ENCODE measurements at regions not wholly inside any gene's neighbourhood (a gene's known extent, or its start where the extent isn't known, plus 50 kb on each side); places are given as distances from the start of the nearest gene placed in this dataset.
"Not testable (repeated sequence)": the region's sequence is repeated elsewhere in the genome, so short reads cannot be mapped to it uniquely, and the experiment has no call there.

DNA sequence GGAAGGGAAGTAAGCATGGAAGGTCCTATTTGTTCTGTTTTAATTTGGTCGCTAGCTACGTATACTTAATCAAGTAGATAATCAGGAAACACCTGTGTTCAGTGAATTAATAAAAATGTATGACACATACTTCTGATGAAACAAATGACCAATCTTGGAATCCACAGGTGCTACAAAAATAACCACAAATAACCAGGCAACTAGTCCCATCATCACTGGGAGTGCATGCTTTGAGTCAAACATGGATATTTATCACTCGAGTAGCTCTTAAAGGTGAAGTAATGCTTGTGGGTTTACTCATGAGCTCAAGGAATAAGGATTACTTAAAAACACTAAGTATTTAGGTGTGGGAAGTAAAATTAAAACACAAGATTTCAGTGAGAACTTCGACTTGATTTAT, 285.6 kb upstream of the ID4 start:
- Mint-ChIP-seq H3K36me3 (no peaks in the 10 kb centered on the region), H3K4me1 (no peaks in the 10 kb centered on the region), H3K9me3 (no peaks in the 10 kb centered on the region), H3K4me3 (no peak overlapping the region), H3K27me3 (no peaks in the 10 kb centered on the region), H3K27ac (no peak overlapping the region)
- no peak for ATAC-seq

DNA sequence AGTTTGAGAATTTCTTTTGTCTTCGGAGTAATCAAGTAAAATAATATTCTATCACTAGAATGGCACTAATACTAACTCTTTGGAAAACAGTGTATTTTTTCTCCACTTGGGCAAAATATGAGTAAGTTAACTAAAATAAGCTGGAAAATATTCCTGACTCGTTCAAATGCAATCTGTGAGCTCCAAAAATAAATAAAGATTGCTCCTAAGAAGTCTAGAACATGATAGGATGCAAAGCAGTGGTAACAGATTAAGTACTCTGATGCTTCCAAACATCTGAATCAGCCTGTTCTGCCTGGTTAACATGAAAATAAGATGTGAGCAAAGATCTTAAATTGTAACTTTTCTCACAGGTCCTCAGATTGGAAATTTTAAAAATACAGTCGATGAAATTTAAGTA, 285.1 kb upstream of the ID4 start:
- H3K9me3 Mint-ChIP-seq = no peaks in the 10 kb centered on the region
- no peaks in the 10 kb centered on the region for H3K4me1 Mint-ChIP-seq
- no peaks in the 10 kb centered on the region for H3K36me3 Mint-ChIP-seq
- ATAC-seq = no peak
- H3K4me3 Mint-ChIP-seq = no peak overlapping the region
- H3K27ac Mint-ChIP-seq = no peak overlapping the region
- H3K27me3 Mint-ChIP-seq = no peaks in the 10 kb centered on the region

DNA sequence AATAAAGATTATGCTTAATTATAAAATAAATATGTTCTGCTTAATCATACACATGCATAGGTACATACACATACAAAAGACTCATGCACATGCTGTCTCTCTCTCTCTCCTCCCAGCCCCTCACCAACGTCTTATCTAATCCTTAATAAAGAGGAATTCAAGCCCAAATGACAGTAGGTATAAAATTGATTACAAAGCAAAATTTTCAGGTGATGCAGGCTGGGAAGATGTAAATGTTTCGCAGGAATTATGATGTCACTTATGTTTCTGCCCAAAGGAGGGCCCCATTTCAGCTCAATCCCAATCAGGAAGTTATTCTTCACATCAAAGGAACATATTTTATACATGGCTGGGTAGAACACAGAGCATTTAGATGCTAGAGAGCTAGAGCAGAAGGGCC, 284.6 kb upstream of the ID4 start:
- H3K36me3 Mint-ChIP-seq = no peaks in the 10 kb centered on the region
- H3K27me3 Mint-ChIP-seq = no peaks in the 10 kb centered on the region
- no peaks in the 10 kb centered on the region for H3K4me1 Mint-ChIP-seq
- no peak for ATAC-seq
- H3K9me3 Mint-ChIP-seq = no peaks in the 10 kb centered on the region
- H3K27ac Mint-ChIP-seq = no peak overlapping the region
- H3K4me3 Mint-ChIP-seq = no peak overlapping the region

DNA sequence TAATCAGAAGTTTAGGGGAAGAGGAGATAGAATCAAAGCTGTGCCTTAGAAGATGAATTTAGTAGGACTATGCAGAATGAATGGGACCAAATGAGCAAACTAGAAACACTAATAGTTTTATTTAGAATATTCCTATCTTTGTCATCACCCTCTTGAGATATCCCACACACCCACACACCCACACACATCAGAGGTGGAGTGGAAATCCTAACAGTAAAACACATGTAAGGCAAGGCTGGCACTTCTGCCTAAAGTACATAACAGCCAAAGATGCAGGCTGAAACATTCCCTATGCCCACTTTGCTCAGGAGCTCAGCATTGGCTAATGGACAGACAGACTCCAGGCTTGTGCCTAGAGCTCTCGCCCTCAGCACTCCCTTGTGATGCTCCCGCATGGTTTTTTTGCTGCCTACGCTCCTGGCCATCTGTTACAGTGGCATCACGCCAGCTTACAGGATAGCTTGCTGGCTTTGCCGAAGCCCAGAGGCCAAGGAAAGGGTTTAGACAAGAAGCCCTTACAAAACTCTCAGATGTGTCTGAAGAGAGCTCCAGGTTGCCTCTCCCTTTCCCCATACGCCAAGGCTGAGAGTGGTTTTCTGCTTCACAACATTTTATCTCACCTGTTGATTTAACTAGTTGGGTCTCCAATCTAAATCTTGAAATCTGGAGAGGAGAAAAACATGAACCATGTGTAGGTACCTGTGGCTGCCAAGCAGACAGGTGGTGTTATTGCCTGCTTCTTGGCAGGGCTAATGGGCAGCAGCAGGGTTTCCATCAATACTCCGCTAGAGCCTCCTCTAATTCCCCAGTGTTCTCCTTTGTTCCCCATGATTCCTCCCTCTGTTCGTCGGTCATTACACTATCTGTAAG, 282.6 kb upstream of the ID4 start:
- Mint-ChIP-seq H3K4me3 (no peak overlapping the region), H3K27ac (no peak overlapping the region), H3K36me3 (no peaks in the 10 kb centered on the region), H3K4me1 (no peaks in the 10 kb centered on the region), H3K27me3 (no peaks in the 10 kb centered on the region), H3K9me3 (peaks cover 3% of the 10 kb centered on the region)
- ATAC-seq = no peak

DNA sequence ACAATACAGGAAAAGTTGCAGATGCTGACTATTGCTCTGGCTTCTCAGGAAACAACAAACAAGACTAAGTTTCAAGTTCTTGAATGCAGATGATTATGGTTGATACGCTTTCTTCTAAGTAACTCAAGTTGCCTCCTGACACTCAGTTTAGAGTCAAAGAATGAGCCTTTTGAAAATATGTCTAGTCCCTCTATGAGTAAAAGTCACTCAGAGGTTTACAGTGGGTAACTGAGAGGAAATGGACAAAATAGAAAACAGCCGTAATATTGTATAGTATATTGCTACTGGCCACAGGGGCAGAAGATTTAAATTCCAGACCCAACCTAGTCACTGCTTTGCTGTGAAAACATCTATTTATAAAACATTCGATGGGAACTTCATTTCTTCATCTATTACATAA, 280.0 kb upstream of the ID4 start:
- H3K27ac Mint-ChIP-seq = no peak overlapping the region
- no peak for ATAC-seq
- no peaks in the 10 kb centered on the region for H3K36me3 Mint-ChIP-seq
- no peaks in the 10 kb centered on the region for H3K4me1 Mint-ChIP-seq
- no peaks in the 10 kb centered on the region for H3K27me3 Mint-ChIP-seq
- H3K9me3 Mint-ChIP-seq = peaks cover 3% of the 10 kb centered on the region
- H3K4me3 Mint-ChIP-seq = no peak overlapping the region

DNA sequence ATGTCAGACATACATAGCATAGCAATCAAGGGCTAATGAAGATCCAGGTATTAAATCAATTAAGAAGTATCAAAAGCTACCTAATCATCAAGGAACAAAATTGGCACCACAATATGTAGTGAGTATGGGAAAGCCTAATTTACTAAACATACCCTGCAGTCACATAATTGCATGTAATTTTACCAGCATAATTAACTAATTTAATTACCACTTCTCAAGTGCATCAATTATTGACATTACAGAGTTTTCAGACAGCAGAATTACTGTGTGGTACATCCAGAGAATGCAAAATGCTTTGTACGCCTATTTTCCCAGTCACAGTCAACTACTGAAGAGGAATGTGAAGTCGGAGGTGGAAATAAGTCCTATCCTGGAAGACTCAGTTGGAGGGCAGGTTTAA, 279.0 kb upstream of the ID4 start:
- ATAC-seq = no peak

DNA sequence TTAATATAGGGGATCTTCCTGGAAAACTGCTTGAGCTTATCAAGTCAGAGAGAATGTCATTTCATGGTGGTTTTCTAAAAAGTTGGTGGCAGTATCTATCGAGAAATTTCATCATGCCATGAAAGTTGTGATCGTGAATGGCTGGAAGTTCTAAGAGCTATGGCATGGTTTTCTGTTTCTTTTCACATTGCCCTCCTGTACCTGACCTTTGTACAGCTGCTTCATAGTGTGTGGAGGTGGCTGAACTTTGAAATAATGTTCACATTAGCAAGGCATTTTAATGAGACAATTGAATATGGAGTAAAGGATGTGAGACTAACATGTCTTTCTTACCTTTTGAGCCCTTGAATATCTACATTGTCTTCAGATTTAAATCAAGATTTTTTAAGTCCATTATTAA, 278.2 kb upstream of the ID4 start:
- Mint-ChIP-seq H3K9me3 (peaks cover 3% of the 10 kb centered on the region), H3K27me3 (no peaks in the 10 kb centered on the region), H3K36me3 (no peaks in the 10 kb centered on the region), H3K4me3 (no peak overlapping the region), H3K4me1 (no peaks in the 10 kb centered on the region), H3K27ac (no peak overlapping the region)
- no peak for ATAC-seq

More for the DNA sequence above, 279.0 kb upstream of the ID4 start:
- H3K4me3 Mint-ChIP-seq = no peak overlapping the region
- no peaks in the 10 kb centered on the region for H3K4me1 Mint-ChIP-seq
- H3K27me3 Mint-ChIP-seq = no peaks in the 10 kb centered on the region
- H3K27ac Mint-ChIP-seq = no peak overlapping the region
- peaks cover 3% of the 10 kb centered on the region for H3K9me3 Mint-ChIP-seq
- H3K36me3 Mint-ChIP-seq = no peaks in the 10 kb centered on the region

DNA sequence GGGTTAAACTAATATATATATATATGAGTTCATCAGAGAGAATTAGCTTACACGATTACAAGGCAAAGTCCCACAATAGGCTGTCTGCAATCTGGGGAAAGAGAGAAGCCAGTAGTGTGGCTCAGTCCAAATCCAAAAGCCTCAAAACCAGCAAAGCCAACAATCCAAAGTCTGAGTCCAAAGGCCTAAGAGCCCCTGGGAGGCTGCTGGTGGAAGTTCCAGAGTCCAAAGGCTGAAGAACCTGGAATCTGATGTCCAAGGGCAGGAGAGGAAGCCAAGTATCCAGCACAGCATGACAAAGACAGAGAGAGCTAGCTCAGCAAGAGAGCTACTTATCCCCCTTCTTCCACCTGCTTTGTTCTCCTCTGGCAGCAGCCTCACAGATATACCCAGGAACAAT, 274.7 kb upstream of the ID4 start:
- Mint-ChIP-seq H3K9me3 (peaks cover 8% of the 10 kb centered on the region), H3K27me3 (no peaks in the 10 kb centered on the region), H3K4me1 (no peaks in the 10 kb centered on the region), H3K36me3 (no peaks in the 10 kb centered on the region), H3K27ac (no peak overlapping the region), H3K4me3 (no peak overlapping the region)
- no peak for ATAC-seq

DNA sequence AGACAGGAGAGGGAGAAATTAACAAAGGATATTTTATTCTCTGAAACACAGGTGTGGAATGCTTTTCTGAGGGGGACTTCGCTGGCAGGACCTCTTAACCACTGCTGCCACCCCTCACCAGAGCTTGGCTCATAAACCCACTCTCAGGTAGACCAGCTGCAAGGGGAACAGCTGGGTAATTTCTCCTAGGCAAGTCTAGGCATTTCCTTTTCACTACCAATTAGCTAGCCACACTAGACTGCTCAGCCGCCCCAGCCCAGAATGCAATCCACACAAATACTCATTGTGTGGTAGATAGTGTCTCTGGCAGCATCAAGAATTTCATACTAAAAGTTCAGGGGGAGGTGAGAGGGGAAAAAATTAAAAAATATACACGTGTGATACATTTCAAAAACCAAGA, 267.6 kb upstream of the ID4 start:
- no peak for ATAC-seq
- Mint-ChIP-seq H3K9me3 (peaks cover 13% of the 10 kb centered on the region), H3K36me3 (no peaks in the 10 kb centered on the region), H3K27ac (no peak overlapping the region), H3K4me3 (no peak overlapping the region), H3K4me1 (no peaks in the 10 kb centered on the region), H3K27me3 (no peaks in the 10 kb centered on the region)

DNA sequence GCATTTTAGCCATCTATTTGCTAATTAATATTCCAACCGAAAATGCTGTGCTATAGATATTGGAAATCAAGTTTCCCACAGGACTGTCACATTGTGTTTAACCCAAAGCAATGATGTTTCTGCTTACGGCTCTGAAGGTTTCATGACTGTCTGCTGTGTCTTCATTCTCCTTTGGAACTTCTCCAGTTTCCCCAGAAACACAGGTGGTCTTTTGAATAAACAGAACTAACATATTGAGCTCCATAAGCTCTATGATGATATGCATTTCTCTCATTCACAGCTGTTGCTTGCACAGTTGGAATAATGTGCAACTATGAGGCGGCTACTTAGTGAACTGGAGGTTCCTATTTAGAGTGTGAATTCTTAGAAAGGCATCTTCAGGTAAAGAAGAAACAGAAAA, 266.0 kb upstream of the ID4 start:
- Mint-ChIP-seq H3K36me3 (no peaks in the 10 kb centered on the region), H3K9me3 (peaks cover 11% of the 10 kb centered on the region), H3K4me3 (no peak overlapping the region), H3K27me3 (no peaks in the 10 kb centered on the region), H3K27ac (no peak overlapping the region), H3K4me1 (no peaks in the 10 kb centered on the region)
- no peak for ATAC-seq

DNA sequence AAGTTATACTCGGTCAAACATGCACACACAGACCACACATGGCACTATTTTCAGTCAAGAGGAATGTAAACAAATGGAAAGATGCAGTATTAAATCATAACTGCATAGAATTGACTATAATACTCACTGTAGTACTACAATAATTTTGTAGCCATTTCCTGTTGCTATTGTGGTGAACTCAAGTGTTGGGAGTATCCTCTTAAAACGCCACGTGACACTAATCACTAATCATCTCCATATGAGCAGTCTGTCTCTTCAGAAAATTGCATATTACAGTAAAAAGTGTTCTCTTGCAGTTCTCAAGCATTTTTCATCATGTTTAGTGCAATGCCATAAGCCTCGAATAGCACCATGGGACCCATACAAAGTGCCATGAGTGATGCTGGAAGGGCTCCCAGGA, 258.7 kb upstream of the ID4 start:
- Mint-ChIP-seq H3K27me3 (no peaks in the 10 kb centered on the region), H3K9me3 (peaks cover 10% of the 10 kb centered on the region), H3K4me3 (no peak overlapping the region), H3K4me1 (no peaks in the 10 kb centered on the region), H3K27ac (no peak overlapping the region), H3K36me3 (no peaks in the 10 kb centered on the region)
- ATAC-seq = no peak

DNA sequence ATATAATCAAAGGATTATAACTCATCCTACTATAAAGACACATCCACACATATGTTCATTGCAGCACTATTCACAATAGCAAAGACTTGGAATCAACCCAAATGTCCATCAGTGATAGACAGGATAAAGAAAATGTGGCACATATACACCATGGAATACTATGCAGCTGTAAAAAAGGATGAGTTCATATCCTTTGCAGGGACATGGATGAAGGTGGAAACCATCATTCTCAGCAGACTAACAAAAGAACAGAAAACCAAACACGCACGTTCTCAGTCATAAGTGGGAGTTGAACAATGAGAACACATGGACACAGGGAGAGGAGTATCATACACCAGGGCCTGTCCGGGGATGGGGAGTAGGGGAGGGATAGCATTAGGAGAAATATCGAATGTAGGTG, 253.0 kb upstream of the ID4 start:
- ATAC-seq, H3K36me3 Mint-ChIP-seq, H3K4me3 Mint-ChIP-seq, H3K27ac Mint-ChIP-seq, H3K27me3 Mint-ChIP-seq, H3K4me1 Mint-ChIP-seq: not testable (repeated sequence)
- H3K9me3 Mint-ChIP-seq = peaks cover 12% of the 10 kb centered on the region

DNA sequence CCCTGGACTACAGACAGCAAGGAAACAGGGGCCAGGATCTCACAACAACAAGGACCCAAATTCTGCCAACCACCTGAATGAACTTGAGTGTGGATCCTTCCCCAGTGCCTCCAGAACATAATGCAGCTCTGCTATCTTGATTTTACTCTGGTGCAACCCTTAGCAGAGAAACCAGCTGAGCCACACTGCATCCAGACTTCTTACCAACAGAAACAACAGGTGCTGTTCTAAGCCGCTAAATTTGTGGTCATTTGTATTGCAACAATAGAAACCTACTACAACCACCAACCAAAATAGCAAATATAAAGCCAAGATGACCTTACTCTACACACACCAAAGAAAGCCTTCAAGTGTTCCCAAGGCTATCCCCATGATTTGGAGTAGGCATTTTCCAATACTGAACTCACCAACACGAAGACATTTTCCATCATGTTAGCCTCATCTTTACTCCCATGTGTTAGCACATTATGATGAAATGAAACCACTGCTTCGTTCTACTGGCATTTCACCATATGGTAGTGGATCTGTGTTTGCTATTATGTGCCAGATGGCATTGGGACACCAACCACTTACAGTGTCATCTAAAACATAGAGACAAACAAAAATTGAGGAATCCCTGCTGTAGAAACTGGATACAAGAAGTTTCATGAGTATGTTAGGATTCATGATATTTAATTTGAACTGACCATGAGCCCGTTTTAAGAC, 249.8 kb upstream of the ID4 start:
- Mint-ChIP-seq H3K4me1 (no peaks in the 10 kb centered on the region), H3K9me3 (peaks cover 9% of the 10 kb centered on the region), H3K27ac (no peak overlapping the region), H3K27me3 (no peaks in the 10 kb centered on the region), H3K4me3 (no peak overlapping the region), H3K36me3 (no peaks in the 10 kb centered on the region)
- ATAC-seq = no peak

DNA sequence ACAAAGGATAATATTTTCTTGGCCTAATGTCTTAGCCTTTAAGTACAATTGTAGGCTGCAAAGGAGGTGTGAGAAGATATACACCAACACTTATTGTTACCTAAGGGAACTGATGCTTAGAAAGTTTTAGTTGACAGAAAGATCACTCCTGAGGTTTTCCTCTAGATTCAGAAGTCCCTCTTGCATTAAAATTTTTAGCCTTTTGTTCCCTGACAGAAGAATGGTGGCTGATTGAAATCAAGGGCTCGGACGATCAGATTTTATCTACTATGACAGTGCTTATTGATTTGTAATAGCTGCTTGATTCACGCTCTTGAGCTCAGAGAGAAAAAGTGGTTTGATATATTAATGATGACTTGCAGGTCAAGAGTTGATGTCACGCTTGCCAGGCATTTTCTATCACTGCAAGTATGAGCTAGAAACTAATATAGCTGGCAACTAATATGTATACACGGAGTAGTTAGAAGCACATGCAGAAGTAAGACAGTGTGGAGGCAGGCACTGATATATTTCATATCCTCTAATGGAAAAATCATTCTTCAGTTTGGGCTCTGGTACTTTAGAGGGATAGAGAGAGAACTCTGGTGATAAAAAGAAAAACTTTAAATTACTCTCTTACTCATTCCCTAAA, 246.6 kb upstream of the ID4 start:
- no peak overlapping the region for H3K27ac Mint-ChIP-seq
- H3K4me1 Mint-ChIP-seq = no peaks in the 10 kb centered on the region
- H3K27me3 Mint-ChIP-seq = no peaks in the 10 kb centered on the region
- peaks cover 5% of the 10 kb centered on the region for H3K9me3 Mint-ChIP-seq
- H3K36me3 Mint-ChIP-seq = no peaks in the 10 kb centered on the region
- no peak for ATAC-seq
- no peak overlapping the region for H3K4me3 Mint-ChIP-seq

DNA sequence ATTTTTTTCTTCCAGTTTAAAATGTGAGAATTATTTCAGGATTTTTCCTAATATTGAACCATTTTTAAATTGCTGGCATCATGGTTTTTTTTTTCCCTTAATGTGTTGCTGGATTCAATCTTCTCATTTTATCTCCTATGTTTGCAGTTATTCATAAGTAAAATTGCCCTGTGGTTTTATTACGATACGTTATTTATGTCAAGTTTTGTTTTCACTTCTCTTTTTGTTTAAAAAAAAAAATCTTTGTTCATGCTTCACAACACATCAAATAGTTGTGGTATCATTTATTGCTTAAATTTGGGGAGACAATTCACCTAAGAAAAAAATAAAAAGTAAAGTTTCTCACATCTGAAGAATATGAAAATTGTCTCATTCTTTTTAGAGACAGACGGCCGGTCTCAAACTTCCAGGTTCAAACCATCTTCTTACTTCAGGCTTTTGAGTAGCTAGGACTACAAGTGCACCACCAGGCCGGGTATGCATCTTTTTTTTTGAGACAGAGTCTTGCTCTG, 239.3 kb upstream of the ID4 start:
- no peak for ATAC-seq
- Mint-ChIP-seq H3K27me3 (no peaks in the 10 kb centered on the region), H3K9me3 (peaks cover 5% of the 10 kb centered on the region), H3K36me3 (no peaks in the 10 kb centered on the region), H3K4me1 (no peaks in the 10 kb centered on the region), H3K27ac (no peak overlapping the region), H3K4me3 (no peak overlapping the region)

All from stimulated activated memory B cell treated with anti-CD40 and anti-IgM and Interleukin-4, amounts not matched to agents 10 μg/mL and 1 μg/mL and 100 μg/mL, for 72 hours (primary cell).